ENCODE measurements at regions not wholly inside any gene's neighbourhood (a gene's known extent, or its start where the extent isn't known, plus 50 kb on each side); places are given as distances from the start of the nearest gene placed in this dataset.
"Not testable (repeated sequence)": the region's sequence is repeated elsewhere in the genome, so short reads cannot be mapped to it uniquely, and the experiment has no call there.

GRCh38 chr22:49395617-49396016 is 432.1 kb downstream of the BRD1 start:
- ATAC-seq: no peak
- peaks cover 6% of the 10 kb centered on the region for H3K4me1 Mint-ChIP-seq
- H3K4me3 Mint-ChIP-seq: no peak overlapping the region
- H3K27ac Mint-ChIP-seq: no peak overlapping the region
- H3K9me3 Mint-ChIP-seq: peaks cover 16 to 21% of the 10 kb centered on the region in 2 donors
- peaks cover 24% of the 10 kb centered on the region for H3K27me3 Mint-ChIP-seq
- no peak for DNase-seq

GRCh38 chr22:49395062-49395461 is 432.6 kb downstream of the BRD1 start:
- H3K27ac Mint-ChIP-seq, H3K4me3 Mint-ChIP-seq, DNase-seq, H3K4me1 Mint-ChIP-seq, ATAC-seq: not testable (repeated sequence)
- Mint-ChIP-seq H3K9me3 (peaks cover 16 to 21% of the 10 kb centered on the region in 2 donors), H3K27me3 (peaks cover 24% of the 10 kb centered on the region)

- H3K4me3 Mint-ChIP-seq: no peak overlapping the region
- peak overlapping the region in 1 of 2 donors; percentile 14 for H3K27ac Mint-ChIP-seq
- H3K9me3 Mint-ChIP-seq: peaks cover 16 to 21% of the 10 kb centered on the region in 2 donors
- peaks cover 6% of the 10 kb centered on the region for H3K4me1 Mint-ChIP-seq
- ATAC-seq (no peak), DNase-seq (no peak)
- H3K27me3 Mint-ChIP-seq: peaks cover 24% of the 10 kb centered on the region
Measured at GRCh38 chr22:49394116-49394785, 433.4 kb downstream of the BRD1 start.

- Mint-ChIP-seq H3K4me1 (peaks cover 6% of the 10 kb centered on the region), H3K27ac (no peak overlapping the region), H3K4me3 (no peak overlapping the region)
Measured at GRCh38 chr22:49393526-49393925, 434.1 kb downstream of the BRD1 start.

GRCh38 chr22:49392841-49393510 is 434.7 kb downstream of the BRD1 start:
- H3K27me3 Mint-ChIP-seq: peaks cover 24% of the 10 kb centered on the region
- ATAC-seq: no peak
- DNase-seq: no peak
- H3K4me1 Mint-ChIP-seq: peaks cover 6% of the 10 kb centered on the region
- peaks cover 16 to 21% of the 10 kb centered on the region in 2 donors for H3K9me3 Mint-ChIP-seq
- peak overlapping the region in 1 of 2 donors; percentile 62 for H3K27ac Mint-ChIP-seq
- no peak overlapping the region for H3K4me3 Mint-ChIP-seq

More at GRCh38 chr22:49393526-49393925, 434.1 kb downstream of the BRD1 start:
- DNase-seq (no peak), ATAC-seq (no peak)
- Mint-ChIP-seq H3K9me3 (peaks cover 16 to 21% of the 10 kb centered on the region in 2 donors), H3K27me3 (peaks cover 24% of the 10 kb centered on the region)

- ATAC-seq (no peak), DNase-seq (no peak)
- peaks cover 6% of the 10 kb centered on the region for H3K4me1 Mint-ChIP-seq
- no peak overlapping the region for H3K4me3 Mint-ChIP-seq
- peaks cover 16 to 21% of the 10 kb centered on the region in 2 donors for H3K9me3 Mint-ChIP-seq
- no peak overlapping the region for H3K27ac Mint-ChIP-seq
- H3K27me3 Mint-ChIP-seq: peaks cover 24% of the 10 kb centered on the region
Measured at GRCh38 chr22:49392247-49392646, 435.4 kb downstream of the BRD1 start.

- H3K4me3 Mint-ChIP-seq: no peak overlapping the region
- H3K27me3 Mint-ChIP-seq: peaks cover 24% of the 10 kb centered on the region
Measured at GRCh38 chr22:49391436-49391835, 436.2 kb downstream of the BRD1 start.

GRCh38 chr22:49390954-49391353 is 436.7 kb downstream of the BRD1 start:
- no peak overlapping the region for H3K27ac Mint-ChIP-seq
- ATAC-seq (no peak), DNase-seq (no peak)
- H3K4me1 Mint-ChIP-seq: peaks cover 6% of the 10 kb centered on the region
- no peak overlapping the region for H3K4me3 Mint-ChIP-seq
- H3K9me3 Mint-ChIP-seq: peaks cover 16 to 21% of the 10 kb centered on the region in 2 donors
- H3K27me3 Mint-ChIP-seq: peaks cover 24% of the 10 kb centered on the region

More at GRCh38 chr22:49391436-49391835, 436.2 kb downstream of the BRD1 start:
- DNase-seq (no peak), ATAC-seq (no peak)
- Mint-ChIP-seq H3K27ac (no peak overlapping the region), H3K4me1 (peaks cover 6% of the 10 kb centered on the region), H3K9me3 (peaks cover 16 to 21% of the 10 kb centered on the region in 2 donors)

- H3K27ac Mint-ChIP-seq, H3K4me3 Mint-ChIP-seq, DNase-seq, H3K9me3 Mint-ChIP-seq, ATAC-seq, H3K4me1 Mint-ChIP-seq: not testable (repeated sequence)
- H3K27me3 Mint-ChIP-seq: peaks cover 21% of the 10 kb centered on the region
Measured at GRCh38 chr22:49383909-49384308, 443.8 kb downstream of the BRD1 start.

- Mint-ChIP-seq H3K27ac (peak overlapping the region in 1 of 2 donors; percentile 64), H3K4me3 (no peak overlapping the region), H3K9me3 (no peaks in the 10 kb centered on the region), H3K27me3 (peaks cover 29% of the 10 kb centered on the region), H3K4me1 (no peaks in the 10 kb centered on the region)
- ATAC-seq: no peak
- no peak for DNase-seq
Measured at GRCh38 chr22:49382451-49382735, 445.3 kb downstream of the BRD1 start.

- no peak overlapping the region for H3K4me3 Mint-ChIP-seq
- H3K4me1 Mint-ChIP-seq: no peaks in the 10 kb centered on the region
- no peak for ATAC-seq
- no peak for DNase-seq
- H3K27ac Mint-ChIP-seq: peak overlapping the region in 1 of 2 donors; percentile 64
- H3K27me3 Mint-ChIP-seq: peaks cover 33% of the 10 kb centered on the region
- H3K9me3 Mint-ChIP-seq: no peaks in the 10 kb centered on the region
Measured at GRCh38 chr22:49381595-49382450, 445.9 kb downstream of the BRD1 start.

- DNase-seq (no peak), ATAC-seq (no peak)
- H3K4me3 Mint-ChIP-seq: no peak overlapping the region
Measured at GRCh38 chr22:49380828-49381114, 446.9 kb downstream of the BRD1 start.

GRCh38 chr22:49380095-49380827 is 447.4 kb downstream of the BRD1 start:
- no peak overlapping the region for H3K4me3 Mint-ChIP-seq
- DNase-seq (no peak), ATAC-seq (no peak)
- H3K4me1 Mint-ChIP-seq: no peaks in the 10 kb centered on the region
- H3K9me3 Mint-ChIP-seq: no peaks in the 10 kb centered on the region
- peaks cover 33% of the 10 kb centered on the region for H3K27me3 Mint-ChIP-seq
- H3K27ac Mint-ChIP-seq: peak overlapping the region in 1 of 2 donors; percentile 44

More at GRCh38 chr22:49380828-49381114, 446.9 kb downstream of the BRD1 start:
- Mint-ChIP-seq H3K4me1 (no peaks in the 10 kb centered on the region), H3K9me3 (no peaks in the 10 kb centered on the region), H3K27ac (no peak overlapping the region), H3K27me3 (peaks cover 33% of the 10 kb centered on the region)

- Mint-ChIP-seq H3K27me3 (peaks cover 44% of the 10 kb centered on the region), H3K27ac (no peak overlapping the region), H3K4me3 (no peak overlapping the region), H3K9me3 (no peaks in the 10 kb centered on the region), H3K4me1 (no peaks in the 10 kb centered on the region)
- DNase-seq: no peak
- ATAC-seq: no peak
Measured at GRCh38 chr22:49377306-49377705, 450.4 kb downstream of the BRD1 start.

GRCh38 chr22:49373801-49374226 is 453.9 kb downstream of the BRD1 start:
- Mint-ChIP-seq H3K27me3 (peaks cover 47% of the 10 kb centered on the region), H3K27ac (no peak overlapping the region), H3K9me3 (no peaks in the 10 kb centered on the region), H3K4me1 (peaks cover 5% of the 10 kb centered on the region), H3K4me3 (no peak overlapping the region)
- DNase-seq: no peak
- ATAC-seq: no peak

Measured in stimulated activated naive CD8-positive, alpha-beta T cell treated with anti-CD3 and anti-CD28 coated beads, Interleukin-15, amount 100 ng/mL, for 72 hours (primary cell).